B cell (primary cell): ENCODE measurements at regions not wholly inside any gene's neighbourhood (a gene's known extent, or its start where the extent isn't known, plus 50 kb on each side); places are given as distances from the start of the nearest gene placed in this dataset.

Experiments
- EZH2 ChIP-seq: IDR thresholded peaks from 2 replicates; pipeline ENCODE4 v1.6.1; 2012; ENCODE audit warnings: borderline replicate concordance, low read depth, mild to moderate bottlenecking, moderate library complexity, low read length; ENCODE audit not compliant: insufficient read depth, poor library complexity, severe bottlenecking
- TF ChIP-seq, protein P1 (sequence below): fragments of 200-600 bp; IDR thresholded peaks from one replicate; pipeline ENCODE4 v1.8.0; 2022; ENCODE audit warnings: antibody characterized with exemption, mild to moderate bottlenecking

GRCh38 chrX:8906299-8906938 lies 105.2 kb upstream of the FAM9A start:
- TF ChIP-seq, protein P1, sequence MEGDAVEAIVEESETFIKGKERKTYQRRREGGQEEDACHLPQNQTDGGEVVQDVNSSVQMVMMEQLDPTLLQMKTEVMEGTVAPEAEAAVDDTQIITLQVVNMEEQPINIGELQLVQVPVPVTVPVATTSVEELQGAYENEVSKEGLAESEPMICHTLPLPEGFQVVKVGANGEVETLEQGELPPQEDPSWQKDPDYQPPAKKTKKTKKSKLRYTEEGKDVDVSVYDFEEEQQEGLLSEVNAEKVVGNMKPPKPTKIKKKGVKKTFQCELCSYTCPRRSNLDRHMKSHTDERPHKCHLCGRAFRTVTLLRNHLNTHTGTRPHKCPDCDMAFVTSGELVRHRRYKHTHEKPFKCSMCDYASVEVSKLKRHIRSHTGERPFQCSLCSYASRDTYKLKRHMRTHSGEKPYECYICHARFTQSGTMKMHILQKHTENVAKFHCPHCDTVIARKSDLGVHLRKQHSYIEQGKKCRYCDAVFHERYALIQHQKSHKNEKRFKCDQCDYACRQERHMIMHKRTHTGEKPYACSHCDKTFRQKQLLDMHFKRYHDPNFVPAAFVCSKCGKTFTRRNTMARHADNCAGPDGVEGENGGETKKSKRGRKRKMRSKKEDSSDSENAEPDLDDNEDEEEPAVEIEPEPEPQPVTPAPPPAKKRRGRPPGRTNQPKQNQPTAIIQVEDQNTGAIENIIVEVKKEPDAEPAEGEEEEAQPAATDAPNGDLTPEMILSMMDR, result no peak
- no peak for TF ChIP-seq EZH2
